GM06990 (cell line): ENCODE measurements at regions not wholly inside any gene's neighbourhood (a gene's known extent, or its start where the extent isn't known, plus 50 kb on each side); places are given as distances from the start of the nearest gene placed in this dataset.
"Not testable (repeated sequence)": the region's sequence is repeated elsewhere in the genome, so short reads cannot be mapped to it uniquely, and the experiment has no call there.

Experiments
- DNase-seq: peaks from one replicate; pipeline ENCODE4 v3.0.0-alpha.2; 2011; ENCODE audit not compliant: insufficient read length; ENCODE audit errors: extremely low read depth
- H3K27me3 ChIP-seq: replicated peaks from 2 replicates; pipeline ENCODE4 v1.6.0; 2011; ENCODE audit warnings: low read length; ENCODE audit not compliant: control insufficient read depth, insufficient read depth
- H3K36me3 ChIP-seq: 2 replicates; pipeline ENCODE4 v1.5.1; 2011; ENCODE audit warnings: low read length; ENCODE audit not compliant: control insufficient read depth, insufficient read depth
- H3K4me3 ChIP-seq: replicated peaks from 2 replicates; pipeline ENCODE4 v1.5.1; 2011; ENCODE audit warnings: low read depth, mild to moderate bottlenecking, control low read depth, low read length
- CTCF ChIP-seq: IDR thresholded peaks from 2 replicates; pipeline ENCODE4 v1.5.1; 2011; ENCODE audit warnings: low read length, control low read depth, mild to moderate bottlenecking, inconsistent platforms; ENCODE audit not compliant: insufficient read depth, poor library complexity, severe bottlenecking

GRCh38 chr20:43361526-43361925 is 96.2 kb upstream of the SRSF6 start:
- TF ChIP-seq CTCF: no peak
- no peaks in the 10 kb centered on the region for H3K36me3 ChIP-seq
- no peak overlapping the region for H3K4me3 ChIP-seq
- no peaks in the 10 kb centered on the region; the same call in 1 of the 2 replicates for H3K27me3 ChIP-seq
- DNase-seq: no peak

- Histone ChIP-seq H3K4me3 (no peak overlapping the region), H3K36me3 (no peaks in the 10 kb centered on the region), H3K27me3 (no peaks in the 10 kb centered on the region; the same call in 1 of the 2 replicates)
- no peak for DNase-seq
- TF ChIP-seq CTCF: no peak
Observed at GRCh38 chr20:43360016-43360415, 97.7 kb upstream of the SRSF6 start.

GRCh38 chr20:43358811-43359210 is 98.9 kb upstream of the SRSF6 start:
- Histone ChIP-seq H3K27me3 (no peaks in the 10 kb centered on the region; the same call in 1 of the 2 replicates), H3K4me3 (no peak overlapping the region), H3K36me3 (no peaks in the 10 kb centered on the region)
- no peak for TF ChIP-seq CTCF
- no peak for DNase-seq

- H3K36me3 ChIP-seq: no peaks in the 10 kb centered on the region
- no peaks in the 10 kb centered on the region; the same call in 1 of the 2 replicates for H3K27me3 ChIP-seq
- no peak for DNase-seq
- no peak for TF ChIP-seq CTCF
- H3K4me3 ChIP-seq: no peak overlapping the region
Observed at GRCh38 chr20:43357352-43357751, 100.3 kb upstream of the SRSF6 start.

GRCh38 chr20:43355610-43356009 is 102.1 kb upstream of the SRSF6 start:
- no peak for DNase-seq
- no peak for TF ChIP-seq CTCF
- Histone ChIP-seq H3K36me3 (no peaks in the 10 kb centered on the region), H3K27me3 (no peaks in the 10 kb centered on the region; the same call in 1 of the 2 replicates), H3K4me3 (no peak overlapping the region)

- DNase-seq: no peak
Observed at GRCh38 chr20:43352996-43353395, 104.7 kb upstream of the SRSF6 start.

GRCh38 chr20:43350694-43351093 is 107.0 kb upstream of the SRSF6 start:
- not testable (repeated sequence) for DNase-seq, H3K36me3 ChIP-seq, H3K4me3 ChIP-seq, H3K27me3 ChIP-seq

More at GRCh38 chr20:43352996-43353395, 104.7 kb upstream of the SRSF6 start:
- H3K36me3 ChIP-seq: no peaks in the 10 kb centered on the region
- H3K4me3 ChIP-seq: no peak overlapping the region
- H3K27me3 ChIP-seq: no peaks in the 10 kb centered on the region; the same call in 1 of the 2 replicates
- TF ChIP-seq CTCF: no peak
